Tibial artery (tissue), 4 donors: ENCODE measurements at regions not wholly inside any gene's neighbourhood (a gene's known extent, or its start where the extent isn't known, plus 50 kb on each side); places are given as distances from the start of the nearest gene placed in this dataset.
A peak's percentile ranks its signal among the peaks of the same experiment; 100 is the strongest.

Experiments
- DNase-seq, 2 donors: peaks; one replicate each; pipeline ENCODE4 v3.0.0-alpha.2; 2019
- H3K27ac ChIP-seq, 2 donors: fragments of 200-600 bp; sonication (generic) in 1 of 2; 1 replicate in 1 of 2; 2 replicates in 1 of 2; pipeline ENCODE4 v1.5.1; 2018 to 2019; ENCODE audit warnings: mild to moderate bottlenecking in 1 of 2
- H3K27me3 ChIP-seq, 2 donors: fragments of 200-600 bp; sonication (generic) in 1 of 2; one replicate each; pipeline versions ENCODE4 v1.5.1 to v1.6.0; 2016 to 2019
- H3K36me3 ChIP-seq, 3 donors: fragments of 200-600 bp; sonication (generic) in 2 of 3; one replicate each; pipeline ENCODE4 v1.5.1; 2016 to 2019; ENCODE audit warnings: mild to moderate bottlenecking in 2 of 3
- H3K4me1 ChIP-seq, 4 donors: fragments of 200-600 bp; sonication (generic) in 2 of 4; 1 replicate in 3 of 4; 2 replicates in 1 of 4; pipeline ENCODE4 v1.5.1; 2016 to 2019
- H3K4me3 ChIP-seq, 2 donors: fragments of 200-600 bp; sonication (generic) in 1 of 2; 1 replicate in 1 of 2; 2 replicates in 1 of 2; pipeline ENCODE4 v1.5.1; 2018 to 2019; ENCODE audit warnings: mild to moderate bottlenecking in 2 of 2
- H3K9me3 ChIP-seq, 3 donors: fragments of 200-600 bp; sonication (generic) in 1 of 3; one replicate each; pipeline ENCODE4 v1.5.1; 2016 to 2019
- intact Hi-C: fragments of 100-400 bp; cut with DNase I; formaldehyde crosslinking; loops from one replicate; pipeline ENCODE4 v1.15.0; 2023; ENCODE audit warnings: low total_unique reads
- TF ChIP-seq, protein P1 (sequence below), 2 experiments: fragments of 200-600 bp in 1 of 2; fragments of 450-650 bp in 1 of 2; IDR thresholded peaks; one replicate each; pipeline ENCODE4 v1.5.1; 2017 to 2019; ENCODE audit warnings: antibody characterized with exemption in 2 of 2, mild to moderate bottlenecking in 1 of 2, moderate library complexity in 1 of 2

DNA sequence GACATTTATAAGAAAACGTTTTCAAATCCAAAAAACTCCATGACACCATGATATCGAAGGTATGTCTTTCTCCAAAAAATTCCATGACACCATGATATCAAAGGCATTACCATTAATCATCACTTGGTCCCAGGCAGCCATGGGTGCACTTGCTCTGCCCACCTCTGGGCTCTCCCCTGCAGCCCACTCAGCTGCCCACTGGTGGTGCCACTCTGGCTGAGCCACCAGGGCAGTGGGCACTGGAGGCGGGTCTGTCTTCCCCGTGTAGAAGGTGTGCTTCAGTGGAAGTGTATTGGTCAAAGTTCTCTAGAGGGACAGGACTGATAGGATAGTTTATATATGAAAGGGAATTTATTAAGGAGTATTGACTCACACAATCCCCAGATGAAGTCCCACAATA lies 240.4 kb downstream of the KLF6 start:
- intact Hi-C loops, result no loop called here
- no peak for DNase-seq
- Histone ChIP-seq H3K9me3 (no peaks in the 10 kb centered on the region), H3K27ac (no peak overlapping the region), H3K36me3 (no peaks in the 10 kb centered on the region), H3K4me3 (no peak overlapping the region), H3K27me3 (no peaks in the 10 kb centered on the region), H3K4me1 (peaks cover 0 to 33% (median 14%) of the 10 kb centered on the region in 4 donors)
- TF ChIP-seq, protein P1, sequence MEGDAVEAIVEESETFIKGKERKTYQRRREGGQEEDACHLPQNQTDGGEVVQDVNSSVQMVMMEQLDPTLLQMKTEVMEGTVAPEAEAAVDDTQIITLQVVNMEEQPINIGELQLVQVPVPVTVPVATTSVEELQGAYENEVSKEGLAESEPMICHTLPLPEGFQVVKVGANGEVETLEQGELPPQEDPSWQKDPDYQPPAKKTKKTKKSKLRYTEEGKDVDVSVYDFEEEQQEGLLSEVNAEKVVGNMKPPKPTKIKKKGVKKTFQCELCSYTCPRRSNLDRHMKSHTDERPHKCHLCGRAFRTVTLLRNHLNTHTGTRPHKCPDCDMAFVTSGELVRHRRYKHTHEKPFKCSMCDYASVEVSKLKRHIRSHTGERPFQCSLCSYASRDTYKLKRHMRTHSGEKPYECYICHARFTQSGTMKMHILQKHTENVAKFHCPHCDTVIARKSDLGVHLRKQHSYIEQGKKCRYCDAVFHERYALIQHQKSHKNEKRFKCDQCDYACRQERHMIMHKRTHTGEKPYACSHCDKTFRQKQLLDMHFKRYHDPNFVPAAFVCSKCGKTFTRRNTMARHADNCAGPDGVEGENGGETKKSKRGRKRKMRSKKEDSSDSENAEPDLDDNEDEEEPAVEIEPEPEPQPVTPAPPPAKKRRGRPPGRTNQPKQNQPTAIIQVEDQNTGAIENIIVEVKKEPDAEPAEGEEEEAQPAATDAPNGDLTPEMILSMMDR (IDR thresholded peaks at IDR 0.05), result no peak

DNA sequence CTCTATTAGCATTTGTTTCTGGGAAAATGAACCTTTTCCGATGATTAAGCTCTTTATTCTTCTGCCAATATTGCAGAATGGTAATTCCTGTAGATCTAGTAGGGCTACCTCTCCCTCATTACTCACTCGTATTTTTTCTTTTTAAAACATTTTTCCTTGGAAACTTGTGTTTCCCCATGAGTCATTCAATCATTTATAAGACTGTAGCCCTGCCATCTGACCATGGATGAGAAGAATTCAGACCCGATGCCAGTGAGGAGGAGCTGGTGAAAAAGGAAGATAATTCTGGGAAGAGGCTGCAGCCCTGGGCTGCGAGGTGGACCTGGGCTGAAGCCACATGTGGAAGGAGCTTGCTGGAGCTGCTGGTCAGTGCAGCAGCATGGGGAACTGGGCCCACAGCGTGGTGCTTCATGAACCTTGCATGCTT lies 242.8 kb downstream of the KLF6 start:
- H3K36me3 ChIP-seq, result no peaks in the 10 kb centered on the region
- DNase-seq, result peak in 1 of 2 donors; percentile 76
- H3K4me1 ChIP-seq, result peaks cover 0 to 27% (median 12%) of the 10 kb centered on the region in 4 donors
- H3K9me3 ChIP-seq, result no peaks in the 10 kb centered on the region
- H3K27me3 ChIP-seq, result no peaks in the 10 kb centered on the region
- intact Hi-C loops, result no loop called here
- H3K4me3 ChIP-seq, result no peak overlapping the region
- TF ChIP-seq, protein P1 (IDR thresholded peaks at IDR 0.05), result no peak
- peak overlapping the region; percentile 14 to 30 for H3K27ac ChIP-seq

DNA sequence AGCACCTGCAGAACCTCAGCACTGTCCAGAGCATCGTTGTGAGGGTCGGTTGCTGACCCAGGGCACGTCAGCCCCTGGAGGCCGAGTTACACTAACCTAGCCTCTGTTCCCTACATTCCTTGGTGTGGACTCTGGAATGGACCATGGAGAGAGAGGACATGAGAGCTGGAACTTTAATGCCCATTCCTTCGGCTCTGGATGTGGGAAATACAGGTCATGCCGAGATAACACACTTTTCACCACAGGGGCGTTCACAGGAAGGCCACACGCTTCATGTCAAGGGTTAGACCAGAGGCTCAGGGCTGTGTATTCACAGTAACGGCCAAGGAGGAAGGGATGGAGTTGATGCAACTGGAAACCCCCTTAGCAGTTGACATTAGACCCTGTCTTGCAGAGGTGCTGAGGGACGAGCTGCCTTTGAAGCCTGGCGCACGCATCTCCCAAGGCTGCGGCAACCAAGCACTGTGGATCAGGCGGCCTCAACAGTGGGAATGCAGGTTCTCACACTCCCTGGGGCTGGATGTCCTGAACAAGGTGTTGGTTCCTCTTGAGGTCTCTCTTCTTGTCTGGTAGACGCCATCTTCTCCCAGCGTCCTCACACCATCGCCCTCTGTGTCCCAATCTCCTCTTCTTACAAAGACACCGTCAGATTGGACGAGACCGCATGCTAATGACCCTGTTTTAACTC lies 245.2 kb downstream of the KLF6 start:
- Histone ChIP-seq H3K4me1 (peaks cover 0 to 27% (median 12%) of the 10 kb centered on the region in 4 donors), H3K9me3 (no peaks in the 10 kb centered on the region), H3K27me3 (no peaks in the 10 kb centered on the region), H3K4me3 (no peak overlapping the region), H3K27ac (peak overlapping the region; percentile 37 to 59), H3K36me3 (no peaks in the 10 kb centered on the region)
- TF ChIP-seq, protein P1 (IDR thresholded peaks at IDR 0.05), result no peak
- no peak for DNase-seq
- intact Hi-C loops, result no loop called here

DNA sequence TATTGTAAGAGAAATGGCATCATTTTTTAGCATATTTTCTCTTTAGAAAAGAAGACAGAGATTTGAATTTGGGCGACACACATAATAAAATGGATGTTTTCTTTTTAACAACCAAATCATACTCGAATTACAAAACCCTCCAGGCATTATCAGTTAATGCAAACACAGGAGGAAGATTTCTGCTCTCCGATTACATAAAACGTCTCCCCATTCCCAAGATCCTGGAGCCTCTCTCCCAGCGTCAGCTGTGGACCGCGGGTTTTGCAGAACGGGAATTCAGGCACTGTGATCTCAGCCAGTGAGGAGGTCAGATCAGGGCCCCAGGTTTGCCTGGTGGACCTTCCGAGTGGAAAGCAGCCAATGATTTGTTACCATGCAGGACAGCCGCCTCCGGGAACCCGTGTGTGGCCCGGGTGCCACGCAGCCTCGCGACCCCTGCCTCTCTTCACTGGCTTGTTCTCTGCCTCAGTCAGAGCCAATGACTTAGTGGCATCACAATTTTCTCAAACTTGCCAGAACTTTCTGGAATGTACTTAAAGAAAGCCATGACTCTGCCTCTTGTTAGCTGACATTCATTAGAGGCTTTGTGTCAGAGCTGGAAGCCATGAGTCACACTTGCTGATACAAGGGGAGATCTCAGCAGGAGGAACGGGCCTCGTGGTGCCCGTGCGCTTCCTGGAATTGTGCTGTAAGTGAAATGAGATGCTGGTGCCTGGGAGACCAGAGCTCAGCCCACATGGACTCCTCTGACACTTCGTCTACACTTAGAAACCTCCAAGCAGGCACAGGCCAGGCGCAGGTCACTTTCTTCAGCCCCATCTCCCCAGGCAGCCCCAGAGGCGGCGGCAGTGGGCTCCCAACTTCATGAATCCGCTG lies 246.1 kb downstream of the KLF6 start:
- DNase-seq, result peak; percentile 80 to 84
- Histone ChIP-seq H3K27ac (peak overlapping the region; percentile 37 to 59), H3K36me3 (no peaks in the 10 kb centered on the region), H3K4me1 (peaks cover 0 to 27% (median 12%) of the 10 kb centered on the region in 4 donors), H3K4me3 (peak overlapping the region; percentile 5 to 8), H3K9me3 (no peaks in the 10 kb centered on the region), H3K27me3 (no peaks in the 10 kb centered on the region)
- intact Hi-C loops, result no loop called here
- TF ChIP-seq, protein P1 (IDR thresholded peaks at IDR 0.05), result no peak

DNA sequence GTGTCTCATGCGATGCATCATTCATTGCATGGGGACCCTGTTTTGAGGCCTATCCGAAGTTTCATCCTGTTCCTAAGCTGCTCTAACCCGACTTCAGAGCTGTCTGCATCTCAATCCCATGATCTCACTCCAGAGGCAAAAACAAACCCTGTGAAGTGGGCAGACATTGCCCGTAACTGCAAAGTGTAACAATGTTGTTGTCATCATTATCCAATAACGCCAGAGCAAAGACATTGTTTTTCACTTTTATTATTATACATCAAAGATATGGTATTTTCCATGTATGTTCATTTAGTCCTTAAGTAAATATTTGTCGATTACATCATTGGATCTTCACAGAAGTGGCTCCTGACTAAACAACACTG lies 246.7 kb downstream of the KLF6 start:
- Histone ChIP-seq H3K27me3 (no peaks in the 10 kb centered on the region), H3K36me3 (no peaks in the 10 kb centered on the region), H3K9me3 (no peaks in the 10 kb centered on the region), H3K4me3 (no peak overlapping the region), H3K27ac (peak overlapping the region in 1 of 2 donors; percentile 37), H3K4me1 (peaks cover 0 to 27% (median 12%) of the 10 kb centered on the region in 4 donors)
- no peak for DNase-seq
- intact Hi-C loops, result no loop called here
- TF ChIP-seq, protein P1 (IDR thresholded peaks at IDR 0.05), result no peak
